KMS-11 (cell line): ENCODE measurements at regions not wholly inside any gene's neighbourhood (a gene's known extent, or its start where the extent isn't known, plus 50 kb on each side); places are given as distances from the start of the nearest gene placed in this dataset.

ENCODE experiments used
- H2AFZ ChIP-seq: fragments of 200-600 bp; sonication (generic); 2 replicates; pipeline ENCODE4 v1.6.1; 2016; ENCODE audit warnings: antibody characterized with exemption, mixed run types, low read depth
- H3K27ac ChIP-seq: fragments of 200-600 bp; sonication (generic); 2 replicates; pipeline ENCODE4 v1.6.1; 2016; ENCODE audit warnings: mild to moderate bottlenecking, mixed run types
- H3K27me3 ChIP-seq: fragments of 200-600 bp; sonication (generic); 2 replicates; pipeline ENCODE4 v1.6.1; 2017; ENCODE audit warnings: mild to moderate bottlenecking, low read depth, mixed run types, moderate library complexity; ENCODE audit not compliant: insufficient read depth
- H3K36me3 ChIP-seq: fragments of 200-600 bp; sonication (generic); 2 replicates; pipeline ENCODE4 v1.6.1; 2017; ENCODE audit warnings: mild to moderate bottlenecking, mixed run types; ENCODE audit not compliant: insufficient read depth
- H3K4me1 ChIP-seq: fragments of 200-600 bp; sonication (generic); 2 replicates; pipeline ENCODE4 v1.6.1; 2016; ENCODE audit warnings: mild to moderate bottlenecking, low read depth, mixed run types; ENCODE audit not compliant: poor library complexity, severe bottlenecking
- H3K4me2 ChIP-seq: fragments of 200-600 bp; sonication (generic); 2 replicates; pipeline ENCODE4 v1.7.0; 2016; ENCODE audit warnings: mild to moderate bottlenecking, mixed run types
- H3K4me3 ChIP-seq: fragments of 200-600 bp; sonication (generic); IDR thresholded peaks from 2 replicates; pipeline ENCODE4 v1.6.1; 2017; ENCODE audit warnings: low read depth, low read length, mixed read lengths; ENCODE audit not compliant: insufficient read depth
- H3K79me2 ChIP-seq: fragments of 200-600 bp; sonication (generic); 2 replicates; pipeline ENCODE4 v1.6.1; 2016; ENCODE audit warnings: low read depth, mixed run types; ENCODE audit not compliant: insufficient read depth
- H3K9ac ChIP-seq: fragments of 200-600 bp; sonication (generic); 2 replicates; pipeline ENCODE4 v1.6.1; 2016; ENCODE audit warnings: mild to moderate bottlenecking, mixed run types
- H4K20me1 ChIP-seq: fragments of 200-600 bp; sonication (generic); 2 replicates; pipeline ENCODE4 v1.6.1; 2016; ENCODE audit warnings: mild to moderate bottlenecking, mixed run types; ENCODE audit not compliant: insufficient read depth
- TF ChIP-seq, protein P1 (sequence below): fragments of 200-600 bp; sonication (generic); conservative IDR thresholded peaks from 2 replicates; pipeline ENCODE4 v1.6.1; 2017; ENCODE audit warnings: low read depth, mild to moderate bottlenecking, antibody characterized with exemption, low read length, moderate library complexity, mixed read lengths

DNA sequence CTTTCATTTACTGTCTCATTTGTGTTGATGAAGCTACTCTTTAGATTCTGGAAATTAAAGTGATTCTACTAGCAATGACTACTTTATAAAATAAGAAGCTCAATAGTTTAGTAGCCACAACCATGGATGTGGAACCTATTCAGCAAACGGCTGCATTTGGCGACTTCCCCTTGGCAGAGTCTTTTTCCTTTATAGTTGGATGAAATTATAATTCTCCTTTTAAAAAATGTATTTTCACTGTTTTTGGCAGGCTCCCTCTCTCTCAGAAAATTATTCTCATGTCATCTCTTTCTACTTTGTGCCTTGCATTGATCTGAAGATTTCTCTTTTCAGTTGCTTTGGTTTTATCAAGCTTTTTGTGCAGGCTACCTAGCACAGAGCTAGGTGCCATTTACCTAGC, 50.6 kb upstream of the KCNN2 start:
- Histone ChIP-seq H3K4me3 (no peak overlapping the region), H4K20me1 (no peaks in the 10 kb centered on the region), H3K9ac (no peak overlapping the region), H3K79me2 (no peaks in the 10 kb centered on the region), H3K4me1 (no peaks in the 10 kb centered on the region), H2AFZ (no peak overlapping the region), H3K27ac (no peak overlapping the region), H3K27me3 (no peaks in the 10 kb centered on the region), H3K36me3 (no peaks in the 10 kb centered on the region), H3K4me2 (no peak overlapping the region)
- TF ChIP-seq, protein P1, sequence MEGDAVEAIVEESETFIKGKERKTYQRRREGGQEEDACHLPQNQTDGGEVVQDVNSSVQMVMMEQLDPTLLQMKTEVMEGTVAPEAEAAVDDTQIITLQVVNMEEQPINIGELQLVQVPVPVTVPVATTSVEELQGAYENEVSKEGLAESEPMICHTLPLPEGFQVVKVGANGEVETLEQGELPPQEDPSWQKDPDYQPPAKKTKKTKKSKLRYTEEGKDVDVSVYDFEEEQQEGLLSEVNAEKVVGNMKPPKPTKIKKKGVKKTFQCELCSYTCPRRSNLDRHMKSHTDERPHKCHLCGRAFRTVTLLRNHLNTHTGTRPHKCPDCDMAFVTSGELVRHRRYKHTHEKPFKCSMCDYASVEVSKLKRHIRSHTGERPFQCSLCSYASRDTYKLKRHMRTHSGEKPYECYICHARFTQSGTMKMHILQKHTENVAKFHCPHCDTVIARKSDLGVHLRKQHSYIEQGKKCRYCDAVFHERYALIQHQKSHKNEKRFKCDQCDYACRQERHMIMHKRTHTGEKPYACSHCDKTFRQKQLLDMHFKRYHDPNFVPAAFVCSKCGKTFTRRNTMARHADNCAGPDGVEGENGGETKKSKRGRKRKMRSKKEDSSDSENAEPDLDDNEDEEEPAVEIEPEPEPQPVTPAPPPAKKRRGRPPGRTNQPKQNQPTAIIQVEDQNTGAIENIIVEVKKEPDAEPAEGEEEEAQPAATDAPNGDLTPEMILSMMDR = no peak

DNA sequence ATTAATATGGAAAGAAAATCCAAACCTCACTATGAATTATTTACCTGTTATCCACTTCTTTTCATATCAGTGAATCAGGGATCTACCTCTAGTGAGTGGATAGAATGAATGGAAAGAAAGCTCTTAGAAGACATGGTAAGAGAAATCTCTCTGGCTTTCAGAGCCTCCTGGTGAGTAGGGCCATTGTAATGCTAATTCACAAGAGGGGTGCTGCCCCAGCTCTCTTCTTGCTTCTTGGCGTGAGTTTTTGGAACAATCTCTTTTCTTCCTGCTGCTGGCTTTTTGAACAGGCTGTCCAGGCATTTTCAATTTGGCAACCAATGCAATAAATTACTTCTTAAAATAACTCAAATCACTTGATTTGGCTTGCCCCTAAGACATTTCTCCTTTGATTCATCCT, 49.9 kb upstream of the KCNN2 start:
- Histone ChIP-seq H3K4me1 (no peaks in the 10 kb centered on the region), H3K79me2 (no peaks in the 10 kb centered on the region), H3K9ac (no peak overlapping the region), H3K27ac (no peak overlapping the region), H3K27me3 (no peaks in the 10 kb centered on the region), H3K36me3 (no peaks in the 10 kb centered on the region), H4K20me1 (no peaks in the 10 kb centered on the region), H3K4me2 (no peak overlapping the region), H2AFZ (no peak overlapping the region), H3K4me3 (no peak overlapping the region)
- TF ChIP-seq, protein P1 = no peak
